Endothelial cell (in vitro differentiated cells): ENCODE measurements at regions not wholly inside any gene's neighbourhood (a gene's known extent, or its start where the extent isn't known, plus 50 kb on each side); places are given as distances from the start of the nearest gene placed in this dataset.

Experiments
- DNase-seq: peaks from one replicate; pipeline ENCODE4 v3.0.0; 2021; ENCODE audit warnings: low spot score
- H3K27ac Mint-ChIP-seq: one replicate; pipeline ENCODE4 v1.8.0; 2021; ENCODE audit warnings: mixed read lengths, inconsistent platforms; ENCODE audit not compliant: unreplicated experiment
- H3K27me3 Mint-ChIP-seq: one replicate; pipeline ENCODE4 v1.8.0; 2021; ENCODE audit warnings: mild to moderate bottlenecking, moderate library complexity, mixed read lengths, inconsistent platforms; ENCODE audit not compliant: unreplicated experiment
- H3K36me3 Mint-ChIP-seq: one replicate; pipeline ENCODE4 v1.8.0; 2021; ENCODE audit warnings: mild to moderate bottlenecking, low read depth, mixed read lengths, inconsistent platforms; ENCODE audit not compliant: unreplicated experiment
- H3K4me1 Mint-ChIP-seq: one replicate; pipeline ENCODE4 v1.8.0; 2021; ENCODE audit warnings: mild to moderate bottlenecking, mixed read lengths, inconsistent platforms; ENCODE audit not compliant: unreplicated experiment
- H3K4me3 Mint-ChIP-seq: one replicate; pipeline ENCODE4 v1.8.0; 2021; ENCODE audit warnings: mild to moderate bottlenecking, mixed read lengths, inconsistent platforms; ENCODE audit not compliant: unreplicated experiment
- H3K9me3 Mint-ChIP-seq: one replicate; pipeline ENCODE4 v1.8.0; 2021; ENCODE audit warnings: mixed read lengths, inconsistent platforms; ENCODE audit not compliant: unreplicated experiment
- CTCF ChIP-seq: fragments of 200-600 bp; sonication (generic); IDR thresholded peaks from one replicate; pipeline ENCODE4 v1.5.0; 2021; ENCODE audit warnings: antibody characterized with exemption; ENCODE audit not compliant: unreplicated experiment

DNA sequence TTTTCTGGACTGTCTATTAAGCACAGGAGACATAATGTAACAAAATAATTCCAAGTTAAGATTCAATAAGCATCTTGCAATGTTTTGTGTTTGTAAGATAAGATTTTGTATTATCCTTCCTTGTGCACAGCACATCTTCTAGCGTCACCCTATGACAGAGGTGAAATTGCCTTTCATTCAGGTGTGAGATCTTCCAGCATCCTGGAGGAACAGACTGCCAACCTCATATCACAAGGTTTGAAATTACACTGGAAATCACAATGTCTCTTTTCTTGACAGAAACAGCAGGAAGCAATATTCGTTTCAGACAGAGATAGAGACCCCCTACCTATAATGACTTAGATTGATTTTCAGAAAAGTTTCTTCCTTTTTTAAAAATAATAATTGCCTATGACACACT is 668.6 kb downstream of the GABRG1 start:
- no peak overlapping the region for H3K4me3 Mint-ChIP-seq

GRCh38 chr4:45453258-45453853 is 670.5 kb downstream of the GABRG1 start:
- H3K9me3 Mint-ChIP-seq, result peaks cover 13% of the 10 kb centered on the region
- TF ChIP-seq CTCF, result no peak
- H3K27me3 Mint-ChIP-seq, result no peaks in the 10 kb centered on the region
- H3K4me3 Mint-ChIP-seq, result no peak overlapping the region
- DNase-seq, result no peak
- no peak overlapping the region for H3K27ac Mint-ChIP-seq
- H3K36me3 Mint-ChIP-seq, result no peaks in the 10 kb centered on the region
- no peaks in the 10 kb centered on the region for H3K4me1 Mint-ChIP-seq

More for the DNA sequence above, 668.6 kb downstream of the GABRG1 start:
- no peak for TF ChIP-seq CTCF
- no peaks in the 10 kb centered on the region for H3K27me3 Mint-ChIP-seq
- no peaks in the 10 kb centered on the region for H3K4me1 Mint-ChIP-seq
- no peak for DNase-seq
- no peaks in the 10 kb centered on the region for H3K36me3 Mint-ChIP-seq
- H3K27ac Mint-ChIP-seq, result no peak overlapping the region
- peaks cover 7% of the 10 kb centered on the region for H3K9me3 Mint-ChIP-seq

GRCh38 chr4:45442466-45442865 is 681.4 kb downstream of the GABRG1 start:
- no peaks in the 10 kb centered on the region for H3K36me3 Mint-ChIP-seq
- TF ChIP-seq CTCF, result no peak
- no peaks in the 10 kb centered on the region for H3K9me3 Mint-ChIP-seq
- no peaks in the 10 kb centered on the region for H3K27me3 Mint-ChIP-seq
- no peak for DNase-seq
- H3K27ac Mint-ChIP-seq, result no peak overlapping the region
- no peaks in the 10 kb centered on the region for H3K4me1 Mint-ChIP-seq
- no peak overlapping the region for H3K4me3 Mint-ChIP-seq

- no peaks in the 10 kb centered on the region for H3K4me1 Mint-ChIP-seq
- H3K4me3 Mint-ChIP-seq, result no peak overlapping the region
- no peaks in the 10 kb centered on the region for H3K27me3 Mint-ChIP-seq
- DNase-seq, result no peak
- no peaks in the 10 kb centered on the region for H3K9me3 Mint-ChIP-seq
- H3K36me3 Mint-ChIP-seq, result no peaks in the 10 kb centered on the region
- no peak for TF ChIP-seq CTCF
- no peak overlapping the region for H3K27ac Mint-ChIP-seq
These were observed 685.8 kb downstream of the GABRG1 start for GRCh38 chr4:45438047-45438446.

GRCh38 chr4:45437381-45437780 is 686.5 kb downstream of the GABRG1 start:
- no peaks in the 10 kb centered on the region for H3K4me1 Mint-ChIP-seq
- TF ChIP-seq CTCF, result no peak
- no peaks in the 10 kb centered on the region for H3K36me3 Mint-ChIP-seq
- no peak overlapping the region for H3K4me3 Mint-ChIP-seq
- H3K27ac Mint-ChIP-seq, result no peak overlapping the region
- H3K9me3 Mint-ChIP-seq, result no peaks in the 10 kb centered on the region
- DNase-seq, result no peak
- H3K27me3 Mint-ChIP-seq, result no peaks in the 10 kb centered on the region
